GM21576 (cell line): ENCODE measurements at regions not wholly inside any gene's neighbourhood (a gene's known extent, or its start where the extent isn't known, plus 50 kb on each side); places are given as distances from the start of the nearest gene placed in this dataset.

Source experiments
- ATAC-seq: cut with Tn5 transposase; IDR thresholded peaks from one replicate; pipeline ENCODE4 v1.9.1; 2021; ENCODE audit warnings: mild to moderate bottlenecking, moderate library complexity; ENCODE audit not compliant: unreplicated experiment

DNA sequence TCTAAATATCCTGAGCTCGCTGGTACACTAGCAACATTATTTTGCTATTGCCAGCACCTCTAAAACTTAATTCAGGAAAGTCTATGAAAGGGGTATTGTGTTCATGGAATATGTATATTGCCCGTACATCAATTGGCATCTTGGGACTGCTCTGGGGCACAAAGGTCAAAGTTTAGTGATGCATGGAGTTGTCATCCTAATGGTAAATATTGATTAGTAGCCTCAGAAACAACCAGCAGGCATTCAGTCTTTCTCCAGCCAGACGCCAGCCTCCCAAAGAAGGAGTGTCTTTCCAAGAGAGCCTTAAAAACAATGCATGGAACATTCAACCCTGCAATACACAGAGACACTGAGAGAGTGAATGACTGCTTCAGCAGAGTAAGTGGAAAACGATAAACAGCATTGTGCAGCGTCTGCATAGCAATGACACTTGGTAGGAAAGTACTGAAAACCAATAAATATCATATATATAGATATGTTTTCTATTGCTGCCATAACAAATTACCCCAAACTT, 377.3 kb downstream of the SHQ1 start:
- ATAC-seq = no peak

DNA sequence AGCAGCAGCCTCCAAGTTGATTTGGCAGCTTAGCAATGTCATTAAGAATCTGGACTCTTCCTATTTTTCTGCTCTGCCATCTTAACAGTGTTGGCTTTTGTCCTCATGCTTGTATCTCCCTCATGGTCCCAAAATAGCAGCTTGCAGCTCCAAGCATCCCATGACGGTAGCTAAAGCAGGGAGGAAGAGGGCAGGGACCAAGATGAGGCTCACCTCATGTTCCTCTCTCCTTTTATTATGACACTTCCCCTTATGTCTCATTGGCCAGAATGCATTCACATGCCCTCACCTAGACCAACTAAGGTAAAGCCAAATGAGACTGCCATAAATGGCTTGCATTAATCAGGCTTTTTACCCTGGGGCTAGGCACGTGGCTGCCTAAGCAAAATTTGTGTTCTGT, 382.4 kb downstream of the SHQ1 start:
- no peak for ATAC-seq

DNA sequence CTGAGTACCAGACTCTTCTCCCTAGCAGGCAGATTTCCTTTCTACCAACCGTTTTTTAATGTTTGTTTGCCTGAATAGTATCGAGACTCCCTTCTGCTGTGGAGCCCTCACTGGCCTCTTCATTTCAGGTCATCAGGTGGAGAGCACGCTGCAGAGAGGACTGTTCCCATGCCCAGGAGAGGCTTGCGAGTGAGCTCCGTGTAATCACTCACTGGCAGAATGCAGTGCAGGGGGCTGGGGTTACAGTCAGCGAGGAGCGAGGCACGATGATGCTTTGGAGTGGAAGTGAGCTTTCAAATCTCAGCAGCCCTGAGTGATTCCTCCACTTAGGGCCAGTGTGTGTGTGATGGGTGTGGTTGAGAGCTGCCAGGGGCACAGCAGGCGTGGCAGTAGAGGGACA, 385.2 kb downstream of the SHQ1 start:
- ATAC-seq = no peak

DNA sequence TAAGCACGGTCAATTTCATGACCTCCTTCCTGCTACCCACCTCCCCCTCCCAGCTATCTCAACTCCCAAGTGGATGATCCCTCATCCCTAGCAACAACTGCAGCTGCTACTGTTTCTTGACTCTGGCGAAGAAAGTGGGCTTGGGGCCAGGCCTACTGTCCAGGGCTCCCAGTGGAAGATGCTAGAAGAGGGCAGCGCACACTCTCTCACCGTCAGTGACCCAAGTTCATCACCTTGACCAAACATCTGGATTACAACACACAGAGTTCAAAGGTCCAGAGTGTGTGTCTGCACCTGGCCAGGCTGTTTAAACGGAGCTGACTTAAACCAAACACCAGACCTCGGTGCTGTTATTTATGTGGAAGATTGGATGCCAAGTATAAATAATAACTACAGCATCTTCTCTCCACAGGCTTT, 385.6 kb downstream of the SHQ1 start:
- ATAC-seq = no peak

DNA sequence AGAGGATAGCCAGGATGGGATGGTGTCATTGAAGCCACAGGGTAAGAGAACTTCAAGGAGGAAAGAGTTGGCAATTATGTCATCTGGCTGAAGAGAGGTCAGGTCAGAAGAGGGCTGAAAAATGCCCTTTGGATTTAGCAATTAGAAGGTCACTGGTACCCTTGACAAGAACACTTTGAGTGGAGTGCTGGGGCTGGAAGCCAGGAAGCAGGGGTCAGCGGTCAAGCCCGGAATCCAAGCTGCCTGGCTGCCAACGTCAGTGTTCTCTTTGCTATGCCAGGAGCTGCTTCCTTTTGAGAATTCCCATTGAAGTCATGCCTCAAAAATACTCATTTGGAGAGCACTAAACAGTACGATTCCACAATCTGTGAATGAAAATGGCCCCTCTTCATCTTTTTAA, 386.5 kb downstream of the SHQ1 start:
- no peak for ATAC-seq

DNA sequence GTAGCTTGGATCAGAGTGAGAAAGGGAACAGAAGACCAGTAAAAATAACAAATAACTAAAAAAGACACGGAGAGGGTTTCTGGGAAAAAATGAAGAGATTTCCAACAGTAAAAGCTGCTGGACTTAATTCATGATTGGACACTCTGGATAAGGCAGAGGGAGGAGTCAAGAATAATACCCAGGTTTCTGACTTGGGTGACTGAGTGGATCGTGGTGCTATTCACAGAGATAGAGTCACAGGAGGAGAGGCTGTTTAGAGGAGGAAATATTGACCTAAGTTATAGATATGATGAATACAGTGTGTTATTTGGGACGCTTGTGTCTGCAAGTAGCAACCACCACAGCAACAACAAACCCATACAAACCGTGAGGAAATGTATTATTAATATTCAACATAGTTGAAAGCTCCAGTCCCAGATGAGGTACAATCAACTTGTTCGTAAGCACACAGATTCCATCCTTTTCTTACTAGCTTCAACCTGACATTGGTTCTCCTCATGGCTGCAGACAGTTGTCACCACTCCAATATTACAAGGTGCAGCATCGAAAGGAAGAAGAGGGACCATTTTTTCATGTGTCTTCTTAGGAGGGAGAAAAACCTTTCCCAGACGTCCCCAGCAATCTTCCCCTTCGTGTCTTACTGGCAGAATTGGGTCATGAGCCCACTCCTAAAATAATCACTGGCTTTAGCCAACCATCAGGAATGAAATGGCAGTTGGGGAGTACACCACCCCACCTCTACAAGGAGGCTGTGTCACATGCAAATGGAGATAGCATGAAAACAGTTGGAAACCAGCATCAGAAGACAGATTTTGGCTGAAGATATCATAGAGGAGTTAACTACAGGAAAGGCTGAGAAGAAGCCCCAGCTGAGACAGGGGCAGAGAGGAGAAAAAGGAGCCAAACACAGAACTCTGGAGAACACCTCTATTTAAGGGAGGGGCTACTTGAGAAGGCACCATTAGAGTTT, 387.8 kb downstream of the SHQ1 start:
- ATAC-seq = no peak

DNA sequence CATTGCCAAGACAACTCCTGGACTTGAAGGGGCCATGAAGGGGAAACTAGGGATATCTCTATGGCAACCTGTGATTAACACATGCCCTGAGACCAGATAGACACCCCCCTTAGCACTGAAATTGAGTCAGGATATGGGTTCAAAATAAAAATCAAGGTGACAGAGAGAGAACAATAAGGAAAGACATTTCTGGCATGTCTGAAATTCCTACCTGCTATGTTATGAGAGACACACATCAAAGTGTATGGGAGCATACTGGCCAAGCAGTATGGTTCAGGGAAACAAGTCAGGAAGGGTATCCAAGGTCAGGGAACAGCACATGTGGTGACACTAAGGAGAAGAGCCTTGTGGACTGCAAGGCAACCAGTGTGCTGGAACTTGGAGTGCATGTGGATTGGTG, 388.7 kb downstream of the SHQ1 start:
- ATAC-seq = no peak

DNA sequence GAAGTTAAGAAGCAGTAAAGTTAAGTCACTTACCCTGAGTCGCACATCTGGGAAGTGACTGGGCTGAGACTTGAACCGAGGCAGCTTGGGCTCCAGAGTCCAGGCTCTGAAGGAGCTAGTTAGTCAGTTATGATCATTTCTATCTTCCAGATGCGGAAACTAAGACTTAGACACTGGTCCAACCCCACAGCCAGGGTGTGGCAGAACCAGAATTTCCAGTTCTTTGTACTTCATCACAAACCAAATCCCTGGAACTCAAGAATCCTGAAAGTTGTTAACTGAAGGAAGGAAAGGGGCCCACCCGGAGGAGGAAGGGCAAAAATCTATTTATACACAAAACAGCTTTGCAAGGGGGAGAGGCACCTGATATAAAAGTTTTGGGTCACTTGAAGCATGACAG, 389.9 kb downstream of the SHQ1 start:
- ATAC-seq = no peak

DNA sequence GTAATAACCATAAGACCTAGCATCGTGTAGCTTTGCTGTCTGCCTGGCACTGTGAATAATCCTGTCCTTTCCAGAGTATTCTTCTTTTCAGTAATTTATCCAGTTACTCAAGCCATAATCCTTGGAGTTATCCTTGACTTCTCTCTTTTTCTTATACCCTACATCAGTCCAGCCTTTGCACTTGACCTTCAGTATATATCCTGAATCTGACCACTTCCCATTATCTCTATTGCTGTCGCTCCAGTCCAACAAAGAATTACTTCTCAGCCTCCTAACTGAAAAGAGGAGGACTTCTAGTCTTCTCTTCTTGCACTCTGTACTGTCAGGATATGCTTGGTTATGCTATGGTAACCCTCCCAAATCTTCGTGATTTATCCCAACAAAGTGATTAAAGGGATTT, 393.8 kb downstream of the SHQ1 start:
- no peak for ATAC-seq

DNA sequence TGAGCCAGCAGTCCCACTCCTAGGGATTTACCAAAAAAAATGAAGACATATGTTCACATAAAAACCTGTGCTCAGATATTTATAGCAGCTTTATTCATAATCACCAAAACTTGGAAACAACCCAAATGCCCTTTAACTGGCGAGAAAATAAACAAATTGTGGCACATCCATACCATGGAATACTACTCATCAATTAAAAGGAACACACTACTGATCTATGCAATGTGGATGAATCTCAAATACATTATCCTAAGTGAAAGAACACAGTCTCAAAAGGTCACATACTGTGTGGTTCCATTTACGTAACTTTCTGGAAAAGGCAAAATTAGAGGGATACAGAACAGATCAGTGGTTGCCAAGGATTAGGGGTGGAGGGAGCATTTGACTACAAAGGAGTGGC, 394.5 kb downstream of the SHQ1 start:
- ATAC-seq = no peak

DNA sequence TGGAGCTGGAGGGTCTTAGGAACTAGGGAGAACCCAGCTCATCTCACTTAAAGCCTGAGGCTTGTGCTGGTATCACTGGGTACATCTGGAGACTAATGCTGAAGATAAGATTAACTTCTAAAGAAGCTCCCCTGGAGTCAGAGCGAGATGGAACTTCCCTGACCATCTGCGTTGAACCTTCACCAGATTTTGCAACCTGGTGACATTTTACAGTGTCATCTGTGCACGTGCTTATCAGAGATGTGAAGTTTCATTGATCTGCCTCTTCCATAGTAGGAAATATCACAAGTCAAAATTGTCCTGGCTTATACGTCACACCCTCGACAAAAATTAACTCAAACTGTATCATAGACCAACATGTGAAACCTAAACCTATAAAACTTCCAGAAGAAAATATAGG, 395.5 kb downstream of the SHQ1 start:
- ATAC-seq = no peak

DNA sequence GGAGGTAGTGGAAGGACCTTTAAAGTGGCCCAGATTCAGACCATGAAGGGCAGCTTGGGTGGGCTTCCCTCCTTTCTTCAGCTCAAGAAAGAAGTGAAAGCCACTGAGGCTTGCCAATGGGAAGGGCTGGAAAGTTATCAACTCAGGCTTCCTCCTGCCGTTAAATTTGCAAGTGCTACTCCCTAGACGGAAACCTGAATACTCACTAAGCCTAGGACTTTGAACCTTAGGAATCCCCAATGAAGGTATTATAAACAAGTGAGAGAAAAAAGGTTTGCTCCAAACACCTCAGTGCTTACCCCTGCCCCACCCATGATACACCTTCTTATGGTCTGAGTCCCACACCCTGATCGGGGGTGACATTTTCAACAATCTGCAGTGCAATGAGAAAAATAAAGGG, 396.4 kb downstream of the SHQ1 start:
- no peak for ATAC-seq

DNA sequence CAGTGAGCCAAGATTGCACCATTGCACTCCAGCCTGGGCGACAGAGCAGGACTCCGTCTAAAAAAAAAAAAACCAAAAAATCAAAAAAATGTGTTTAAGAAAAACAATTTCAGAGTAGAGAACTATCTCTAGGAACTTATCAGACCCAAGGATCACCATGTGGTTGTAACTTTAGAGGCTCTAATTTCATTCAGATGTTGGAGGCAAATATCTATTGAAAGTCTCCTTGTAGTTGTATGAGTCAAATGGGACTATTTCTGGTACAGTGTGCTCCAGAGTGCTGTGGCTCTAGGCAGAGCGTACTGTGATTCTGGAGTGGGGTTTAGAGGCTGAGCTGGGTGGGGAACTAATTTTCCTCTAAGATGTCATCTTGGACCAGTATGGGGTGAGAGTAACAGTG, 398.7 kb downstream of the SHQ1 start:
- no peak for ATAC-seq

DNA sequence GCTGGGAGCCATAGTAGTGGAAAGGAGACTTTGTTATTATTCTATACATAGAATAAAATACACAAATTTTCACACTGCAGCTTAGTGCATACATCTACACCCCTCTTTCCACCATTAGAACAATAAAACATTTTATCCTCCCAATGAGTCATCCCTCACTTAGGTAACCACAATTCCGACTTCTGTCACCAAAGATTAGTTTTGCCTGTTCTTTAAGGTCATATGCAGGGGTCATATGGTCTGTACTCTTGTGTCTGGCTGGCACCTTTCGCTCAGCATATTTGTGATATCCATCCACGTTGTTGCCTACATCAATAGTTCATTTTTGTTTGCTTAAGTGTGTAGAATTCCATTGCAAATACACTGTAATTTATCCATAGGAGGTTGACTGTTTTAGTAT, 399.4 kb downstream of the SHQ1 start:
- no peak for ATAC-seq

DNA sequence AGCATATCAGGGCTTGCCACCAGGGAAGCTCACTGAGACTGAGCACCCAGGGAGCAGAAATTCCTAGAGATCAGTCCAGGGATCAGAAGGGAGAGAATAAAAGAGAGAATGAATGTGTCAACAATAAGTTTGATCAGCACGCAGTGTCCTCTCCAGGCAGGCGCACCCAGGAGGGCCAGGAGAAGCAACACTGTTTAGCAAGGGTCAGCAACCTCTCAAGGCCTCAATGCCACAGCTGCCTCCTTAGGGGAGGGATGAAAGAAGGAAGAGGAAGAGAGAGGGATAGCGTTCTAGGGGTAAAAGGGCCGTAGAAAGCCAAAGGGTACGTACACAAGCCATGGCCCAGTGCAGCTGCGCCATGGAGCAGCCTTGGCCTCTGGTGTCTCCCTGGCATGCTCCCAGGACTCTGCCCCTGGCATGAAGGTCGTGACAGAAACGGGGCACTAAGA, 399.8 kb downstream of the SHQ1 start:
- ATAC-seq = no peak

DNA sequence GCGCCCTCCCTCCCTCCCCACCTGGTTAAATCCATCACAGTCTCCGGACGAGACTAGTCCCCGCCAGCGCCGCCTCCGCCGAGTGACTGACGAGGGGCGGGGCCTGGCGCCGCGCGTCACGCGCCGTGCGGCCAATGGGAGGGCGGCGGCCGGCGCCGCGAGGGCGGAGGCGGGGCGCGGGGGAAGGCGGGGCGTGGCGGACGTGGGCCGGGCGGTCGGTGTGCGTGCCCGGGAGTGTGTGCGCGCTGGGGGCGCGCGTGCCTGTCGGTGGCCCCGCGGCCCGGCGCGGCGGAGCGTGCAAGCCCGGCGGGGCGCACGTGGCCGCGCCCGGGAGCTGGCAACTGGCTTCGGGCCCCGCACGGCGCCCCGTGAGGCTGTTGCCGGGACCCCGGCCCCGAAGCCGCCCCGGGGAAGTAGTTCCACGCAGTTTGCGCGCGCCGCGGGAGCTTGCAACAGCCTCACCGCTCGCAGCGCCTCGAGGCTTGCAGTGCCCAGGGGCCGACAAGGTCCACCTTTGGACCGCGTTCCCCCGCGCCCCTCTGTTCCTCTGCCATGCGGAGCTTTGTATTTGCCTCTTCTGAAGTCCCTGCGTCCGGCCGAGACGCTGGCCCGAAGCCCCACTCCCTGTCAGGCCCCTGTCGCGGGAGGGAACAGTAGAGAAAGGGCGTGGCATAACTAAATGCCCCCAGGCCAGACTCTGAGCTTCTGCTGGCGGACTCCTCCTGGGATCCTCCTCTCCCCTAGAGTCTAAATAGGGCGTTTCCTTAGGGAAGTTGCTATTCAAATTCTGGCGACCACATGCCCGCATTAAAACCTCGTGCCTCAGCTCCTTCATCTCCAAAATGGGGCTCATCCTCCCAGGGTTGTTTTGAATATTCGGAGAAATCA, 400.9 kb downstream of the SHQ1 start:
- peak; percentile 88 for ATAC-seq

DNA sequence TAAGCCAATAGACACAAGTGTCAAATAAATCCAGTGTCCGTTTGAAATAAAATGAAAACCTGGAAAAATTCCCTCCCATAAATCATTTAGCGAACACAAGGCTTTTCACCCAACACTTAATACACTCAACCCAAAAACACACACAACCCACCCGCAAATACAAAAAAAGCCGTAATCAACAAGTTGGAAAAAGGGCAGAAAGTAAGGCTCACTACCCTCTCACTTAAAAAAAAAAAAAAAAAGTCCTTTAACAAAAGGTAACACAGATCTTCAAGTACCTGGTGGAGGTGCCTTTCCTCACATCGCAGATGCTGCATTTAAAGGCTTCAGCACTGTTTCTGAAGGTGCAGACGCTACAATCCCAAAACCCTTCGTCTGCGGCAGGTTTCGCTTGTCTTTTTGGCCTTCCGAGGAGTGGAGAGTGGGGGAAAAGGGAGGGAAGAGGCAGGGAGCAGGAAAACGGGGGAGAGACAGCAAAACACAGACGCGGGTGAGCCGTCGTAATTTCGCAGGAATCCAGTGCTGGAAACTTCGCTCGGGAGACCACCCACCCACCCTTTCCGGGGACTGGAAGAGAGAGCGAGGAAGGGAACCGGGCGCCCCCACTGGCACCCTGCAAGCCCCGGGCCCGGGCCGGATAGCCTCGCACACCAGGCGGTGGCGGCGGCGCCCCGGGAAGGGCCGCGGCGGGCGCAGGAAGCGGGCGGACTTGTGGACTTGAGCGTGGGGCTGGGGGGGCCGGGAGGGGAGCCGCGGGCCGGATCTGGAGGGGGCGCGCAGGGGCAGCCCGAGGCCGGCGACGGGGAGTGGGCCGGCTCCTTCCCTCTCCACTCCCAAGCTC, 401.8 kb downstream of the SHQ1 start, which contains the start of gene RYBP:
TSS of gene RYBP (minus strand) at position 404 of the 841 bp plus-strand sequence.
- ATAC-seq = peak; percentile 22

DNA sequence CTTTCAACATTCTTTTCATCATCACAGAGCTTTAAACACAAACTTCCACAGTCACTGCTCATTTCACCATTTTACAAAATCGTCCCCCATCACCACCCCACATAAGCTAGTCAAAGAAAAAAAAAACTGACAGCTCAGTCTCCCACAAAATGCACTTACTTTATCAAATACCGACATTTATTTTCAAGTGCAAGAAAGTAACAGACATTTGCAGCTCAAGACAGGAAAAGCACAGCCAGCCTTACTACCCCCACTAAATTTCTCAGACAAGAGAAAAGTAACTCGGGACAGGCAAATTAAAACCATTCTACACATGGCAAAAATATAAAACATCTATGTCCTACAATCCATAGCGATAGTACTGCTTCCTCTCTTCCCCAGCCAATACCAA, 402.4 kb downstream of the SHQ1 start:
- no peak for ATAC-seq

DNA sequence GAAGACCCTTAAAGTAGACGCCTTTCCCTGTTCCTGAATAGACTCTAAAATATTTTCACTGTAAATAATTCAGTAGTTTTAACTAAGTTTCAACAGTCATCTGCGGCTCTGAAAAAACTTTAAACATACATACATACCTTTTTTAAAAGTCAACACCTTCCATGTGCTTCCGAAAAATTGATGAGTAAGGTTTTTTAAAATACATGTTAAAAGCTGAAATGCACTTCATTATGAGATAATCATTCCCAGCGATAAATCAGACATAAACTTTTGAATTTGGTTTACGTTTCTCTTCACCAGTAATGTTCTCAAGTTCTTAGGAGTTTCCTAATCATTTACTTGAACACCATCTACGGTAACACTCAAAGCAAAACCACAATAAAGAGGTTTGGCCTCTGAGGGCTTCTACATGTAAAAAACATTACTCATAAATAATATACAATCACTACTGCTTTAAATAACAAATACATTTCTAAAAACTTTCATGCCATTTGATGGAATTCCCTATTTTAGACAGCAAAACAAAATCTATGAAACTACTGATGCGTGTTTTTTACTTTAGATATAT, 403.5 kb downstream of the SHQ1 start:
- no peak for ATAC-seq

DNA sequence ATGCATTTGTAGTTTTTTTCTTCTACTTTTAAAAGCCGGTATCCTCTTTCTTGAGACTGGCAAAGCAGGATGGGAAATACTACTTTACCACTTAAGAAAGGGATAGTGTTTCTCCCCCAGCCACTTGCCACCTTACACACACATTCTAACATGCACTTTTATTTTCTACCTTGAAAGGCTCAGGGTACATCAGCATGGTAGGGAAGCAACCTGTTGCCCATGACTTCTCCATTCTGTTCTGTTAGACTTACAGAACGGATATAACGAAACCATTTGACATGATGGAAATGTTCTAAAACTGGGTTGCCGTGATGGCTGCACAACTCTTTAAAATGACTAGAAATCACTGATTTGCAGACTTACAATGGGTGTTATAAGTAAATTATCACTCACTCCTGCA, 405.5 kb downstream of the SHQ1 start:
- ATAC-seq = no peak
